Stomach (tissue), 4 donors: ENCODE measurements at regions not wholly inside any gene's neighbourhood (a gene's known extent, or its start where the extent isn't known, plus 50 kb on each side); places are given as distances from the start of the nearest gene placed in this dataset.

ENCODE experiments used
- POLR2A ChIP-seq, 4 donors: fragments of 450-650 bp; IDR thresholded peaks; one replicate each; pipeline ENCODE4 v1.6.1; 2016; ENCODE audit warnings: antibody characterized with exemption in 4 of 4, control low read depth in 2 of 4, mild to moderate bottlenecking in 1 of 4, moderate library complexity in 1 of 4
- TF ChIP-seq, protein P1 (sequence below), 7 experiments: fragments of 450-650 bp in 4 of 7; fragments of 200-600 bp in 3 of 7; sonication (generic) in 3 of 7; IDR thresholded peaks; one replicate each; pipeline ENCODE4 v1.5.1; 2016 to 2019; ENCODE audit warnings: antibody characterized with exemption in 7 of 7, control low read depth in 2 of 7, mild to moderate bottlenecking in 1 of 7

DNA sequence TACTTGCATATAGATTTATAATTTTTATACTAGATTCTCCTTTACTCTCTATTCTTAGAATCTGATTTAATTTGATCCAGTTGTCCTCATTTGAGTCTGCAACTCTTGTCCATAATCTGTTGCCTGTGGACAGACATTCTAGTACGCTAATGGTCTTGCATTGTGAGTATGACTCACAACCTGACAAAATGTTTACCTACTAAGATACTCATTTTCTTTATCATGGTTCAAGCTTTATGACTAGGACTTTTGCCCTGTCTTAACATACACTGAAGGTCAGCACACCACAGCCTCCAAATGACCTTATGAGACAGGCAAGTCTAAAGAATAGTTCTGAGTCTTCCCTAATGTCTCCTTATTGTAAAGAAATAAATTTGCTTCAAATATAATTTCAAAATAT, 142.3 kb upstream of the CDH7 start:
- TF ChIP-seq, protein P1, sequence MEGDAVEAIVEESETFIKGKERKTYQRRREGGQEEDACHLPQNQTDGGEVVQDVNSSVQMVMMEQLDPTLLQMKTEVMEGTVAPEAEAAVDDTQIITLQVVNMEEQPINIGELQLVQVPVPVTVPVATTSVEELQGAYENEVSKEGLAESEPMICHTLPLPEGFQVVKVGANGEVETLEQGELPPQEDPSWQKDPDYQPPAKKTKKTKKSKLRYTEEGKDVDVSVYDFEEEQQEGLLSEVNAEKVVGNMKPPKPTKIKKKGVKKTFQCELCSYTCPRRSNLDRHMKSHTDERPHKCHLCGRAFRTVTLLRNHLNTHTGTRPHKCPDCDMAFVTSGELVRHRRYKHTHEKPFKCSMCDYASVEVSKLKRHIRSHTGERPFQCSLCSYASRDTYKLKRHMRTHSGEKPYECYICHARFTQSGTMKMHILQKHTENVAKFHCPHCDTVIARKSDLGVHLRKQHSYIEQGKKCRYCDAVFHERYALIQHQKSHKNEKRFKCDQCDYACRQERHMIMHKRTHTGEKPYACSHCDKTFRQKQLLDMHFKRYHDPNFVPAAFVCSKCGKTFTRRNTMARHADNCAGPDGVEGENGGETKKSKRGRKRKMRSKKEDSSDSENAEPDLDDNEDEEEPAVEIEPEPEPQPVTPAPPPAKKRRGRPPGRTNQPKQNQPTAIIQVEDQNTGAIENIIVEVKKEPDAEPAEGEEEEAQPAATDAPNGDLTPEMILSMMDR (IDR thresholded peaks at IDR 0.05): no peak
- TF ChIP-seq POLR2A (IDR thresholded peaks at IDR 0.05): no peak
